ENCODE measurements at regions not wholly inside any gene's neighbourhood (a gene's known extent, or its start where the extent isn't known, plus 50 kb on each side); places are given as distances from the start of the nearest gene placed in this dataset.

GRCh38 chr17:71081666-71082065, 912.3 kb downstream of the KCNJ2 start:
- TF ChIP-seq CTCF (IDR thresholded peaks at IDR 0.05) (no peak), POLR2A (IDR thresholded peaks at IDR 0.05) (no peak)
